Nephron progenitor cell (in vitro differentiated cells): ENCODE measurements at regions not wholly inside any gene's neighbourhood (a gene's known extent, or its start where the extent isn't known, plus 50 kb on each side); places are given as distances from the start of the nearest gene placed in this dataset.

Source experiments
- DNase-seq: peaks from one replicate; pipeline ENCODE4 v3.0.0; 2021
- H3K27ac Mint-ChIP-seq: 2 replicates; pipeline ENCODE4 v1.8.0; 2021; ENCODE audit warnings: mild to moderate bottlenecking, moderate library complexity, mixed read lengths
- H3K27me3 Mint-ChIP-seq: 2 replicates; pipeline ENCODE4 v1.8.0; 2021; ENCODE audit warnings: mild to moderate bottlenecking, low read depth, mixed read lengths; ENCODE audit not compliant: poor library complexity
- H3K36me3 Mint-ChIP-seq: 2 replicates; pipeline ENCODE4 v1.8.0; 2021; ENCODE audit warnings: low read depth, mixed read lengths
- H3K4me1 Mint-ChIP-seq: 2 replicates; pipeline ENCODE4 v1.8.0; 2021; ENCODE audit warnings: mixed read lengths
- H3K4me3 Mint-ChIP-seq: 2 replicates; pipeline ENCODE4 v1.8.0; 2021; ENCODE audit warnings: mild to moderate bottlenecking, moderate library complexity, mixed read lengths
- H3K9me3 Mint-ChIP-seq: 2 replicates; pipeline ENCODE4 v1.8.0; 2021; ENCODE audit warnings: mild to moderate bottlenecking, moderate library complexity, mixed read lengths
- CTCF ChIP-seq: fragments of 200-600 bp; sonication (generic); IDR thresholded peaks from 2 replicates; pipeline ENCODE4 v1.5.0; 2021; ENCODE audit warnings: antibody characterized with exemption

- peaks cover 61% of the 10 kb centered on the region for H3K4me1 Mint-ChIP-seq
- no peak for TF ChIP-seq CTCF
- H3K27me3 Mint-ChIP-seq = no peaks in the 10 kb centered on the region
- peak; percentile 9 for DNase-seq
- no peak overlapping the region for H3K4me3 Mint-ChIP-seq
- H3K9me3 Mint-ChIP-seq = no peaks in the 10 kb centered on the region
- peak overlapping the region; percentile 95 for H3K27ac Mint-ChIP-seq
- H3K36me3 Mint-ChIP-seq = no peaks in the 10 kb centered on the region
These were observed 86.0 kb upstream of the ITGA4 start for GRCh38 chr2:181371195-181371594.

- H3K4me1 Mint-ChIP-seq = peaks cover 54% of the 10 kb centered on the region
- no peak overlapping the region for H3K4me3 Mint-ChIP-seq
- no peak for TF ChIP-seq CTCF
- no peaks in the 10 kb centered on the region for H3K9me3 Mint-ChIP-seq
- no peaks in the 10 kb centered on the region for H3K27me3 Mint-ChIP-seq
- H3K27ac Mint-ChIP-seq = peak overlapping the region; percentile 70
- no peaks in the 10 kb centered on the region for H3K36me3 Mint-ChIP-seq
- DNase-seq = no peak
These were observed 85.2 kb upstream of the ITGA4 start for GRCh38 chr2:181371782-181372645.

GRCh38 chr2:181372646-181373040 lies 84.5 kb upstream of the ITGA4 start:
- Mint-ChIP-seq H3K4me3 (no peak overlapping the region), H3K27ac (peak overlapping the region; percentile 70), H3K27me3 (no peaks in the 10 kb centered on the region), H3K9me3 (no peaks in the 10 kb centered on the region), H3K36me3 (no peaks in the 10 kb centered on the region), H3K4me1 (peaks cover 47% of the 10 kb centered on the region)
- no peak for DNase-seq
- TF ChIP-seq CTCF = no peak

- TF ChIP-seq CTCF = no peak
- H3K27me3 Mint-ChIP-seq = no peaks in the 10 kb centered on the region
- DNase-seq = no peak
- peaks cover 37% of the 10 kb centered on the region for H3K4me1 Mint-ChIP-seq
- H3K4me3 Mint-ChIP-seq = no peak overlapping the region
- no peak overlapping the region for H3K27ac Mint-ChIP-seq
- H3K36me3 Mint-ChIP-seq = no peaks in the 10 kb centered on the region
- no peaks in the 10 kb centered on the region for H3K9me3 Mint-ChIP-seq
These were observed 82.2 kb upstream of the ITGA4 start for GRCh38 chr2:181374781-181375675.

GRCh38 chr2:181376442-181376841 lies 80.7 kb upstream of the ITGA4 start:
- no peaks in the 10 kb centered on the region for H3K27me3 Mint-ChIP-seq
- TF ChIP-seq CTCF = no peak
- DNase-seq = no peak
- no peak overlapping the region for H3K4me3 Mint-ChIP-seq
- H3K9me3 Mint-ChIP-seq = no peaks in the 10 kb centered on the region
- no peaks in the 10 kb centered on the region for H3K36me3 Mint-ChIP-seq
- H3K4me1 Mint-ChIP-seq = peaks cover 30% of the 10 kb centered on the region
- H3K27ac Mint-ChIP-seq = no peak overlapping the region
